H9 (cell line): ENCODE measurements at regions not wholly inside any gene's neighbourhood (a gene's known extent, or its start where the extent isn't known, plus 50 kb on each side); places are given as distances from the start of the nearest gene placed in this dataset.

Source experiments
- DNase-seq: peaks from one replicate; pipeline ENCODE4 v3.0.0-alpha.2; 2017
- H2AFZ ChIP-seq: one replicate; pipeline ENCODE4 v1.6.1; 2013; ENCODE audit warnings: mild to moderate bottlenecking, low read length, control low read depth, moderate library complexity
- H2AK5ac ChIP-seq: 2 replicates; pipeline ENCODE4 v1.6.1; 2013; ENCODE audit warnings: low read length, control low read depth, mixed read lengths; ENCODE audit not compliant: insufficient read length
- H2BK120ac ChIP-seq: one replicate; pipeline ENCODE4 v1.6.1; 2013; ENCODE audit warnings: low read depth, mild to moderate bottlenecking, low read length, control low read depth, inconsistent platforms; ENCODE audit not compliant: poor library complexity, severe bottlenecking
- H2BK12ac ChIP-seq: 2 replicates; pipeline ENCODE4 v1.6.1; 2013; ENCODE audit warnings: low read length, control low read depth, mixed read lengths, low read depth; ENCODE audit not compliant: insufficient read length
- H2BK15ac ChIP-seq: 2 replicates; pipeline ENCODE4 v1.6.1; 2013; ENCODE audit warnings: low read depth, low read length, control low read depth
- H2BK20ac ChIP-seq: one replicate; pipeline ENCODE4 v1.6.1; 2013; ENCODE audit warnings: low read depth, mild to moderate bottlenecking, low read length, control low read depth, inconsistent platforms; ENCODE audit not compliant: poor library complexity, severe bottlenecking
- H2BK5ac ChIP-seq: 2 replicates; pipeline ENCODE4 v1.6.1; 2013; ENCODE audit warnings: low read length, control low read depth, mixed read lengths; ENCODE audit not compliant: insufficient read length
- H3K14ac ChIP-seq: 2 replicates; pipeline ENCODE4 v1.6.1; 2013; ENCODE audit warnings: low read length, control low read depth; ENCODE audit not compliant: insufficient read depth
- H3K18ac ChIP-seq: 2 replicates; pipeline ENCODE4 v1.6.1; 2013; ENCODE audit warnings: low read depth, mild to moderate bottlenecking, mixed read lengths, low read length, control low read depth; ENCODE audit not compliant: insufficient read length
- H3K23ac ChIP-seq: 2 replicates; pipeline ENCODE4 v1.6.1; 2013; ENCODE audit warnings: low read length, control low read depth, mixed read lengths, low read depth; ENCODE audit not compliant: insufficient read length
- H3K23me2 ChIP-seq: 2 replicates; pipeline ENCODE4 v1.6.1; 2013; ENCODE audit warnings: low read depth, mild to moderate bottlenecking, mixed read lengths, low read length, control low read depth; ENCODE audit not compliant: insufficient read length, poor library complexity, severe bottlenecking
- H3K27ac ChIP-seq: 2 replicates; pipeline ENCODE4 v1.5.1; 2013; ENCODE audit warnings: low read length, control low read depth, mixed read lengths, low read depth; ENCODE audit not compliant: insufficient read length
- H3K27me3 ChIP-seq: 2 replicates; pipeline ENCODE4 v1.6.1; 2013; ENCODE audit warnings: low read length, control low read depth, inconsistent platforms; ENCODE audit not compliant: insufficient read depth
- H3K4ac ChIP-seq: 2 replicates; pipeline ENCODE4 v1.6.1; 2013; ENCODE audit warnings: low read depth, mild to moderate bottlenecking, control low read depth, inconsistent platforms, low read length, moderate library complexity
- H3K4me1 ChIP-seq: 2 replicates; pipeline ENCODE4 v1.6.1; 2013; ENCODE audit warnings: low read length, control low read depth, inconsistent platforms; ENCODE audit not compliant: insufficient read depth
- H3K4me2 ChIP-seq: 2 replicates; pipeline ENCODE4 v1.6.1; 2013; ENCODE audit warnings: low read length, control low read depth, mixed read lengths; ENCODE audit not compliant: insufficient read length, insufficient read depth
- H3K56ac ChIP-seq: 2 replicates; pipeline ENCODE4 v1.6.1; 2013; ENCODE audit warnings: low read depth, mild to moderate bottlenecking, mixed read lengths, low read length, control low read depth; ENCODE audit not compliant: insufficient read length
- H3K79me1 ChIP-seq: 2 replicates; pipeline ENCODE4 v1.6.1; 2013; ENCODE audit warnings: low read depth, mild to moderate bottlenecking, moderate library complexity, low read length, control low read depth, inconsistent platforms; ENCODE audit not compliant: insufficient read depth, poor library complexity, severe bottlenecking
- H3K79me2 ChIP-seq: 2 replicates; pipeline ENCODE4 v1.6.1; 2013; ENCODE audit warnings: low read length, control low read depth, inconsistent platforms; ENCODE audit not compliant: insufficient read depth
- H3K9ac ChIP-seq: 2 replicates; pipeline ENCODE4 v1.6.1; 2013; ENCODE audit warnings: low read length, control low read depth, mixed read lengths; ENCODE audit not compliant: insufficient read length; ENCODE audit errors: extremely low read depth
- H3K9me3 ChIP-seq: one replicate; pipeline ENCODE4 v1.6.1; 2013; ENCODE audit warnings: low read depth, low read length, inconsistent platforms; ENCODE audit not compliant: control insufficient read depth
- H3T11ph ChIP-seq: one replicate; pipeline ENCODE4 v1.6.1; 2013; ENCODE audit warnings: mild to moderate bottlenecking, low read length, control low read depth, inconsistent platforms
- H4K20me1 ChIP-seq: one replicate; pipeline ENCODE4 v1.6.1; 2013; ENCODE audit not compliant: control insufficient read depth, insufficient read length, insufficient read depth
- H4K5ac ChIP-seq: 2 replicates; pipeline ENCODE4 v1.6.1; 2013; ENCODE audit warnings: low read depth, mild to moderate bottlenecking, mixed read lengths, low read length, control low read depth; ENCODE audit not compliant: insufficient read length
- H4K8ac ChIP-seq: replicated peaks from 2 replicates; pipeline ENCODE4 v1.6.1; 2013; ENCODE audit warnings: low read length, control low read depth, mixed read lengths, low read depth; ENCODE audit not compliant: insufficient read length
- H4K91ac ChIP-seq: 2 replicates; pipeline ENCODE4 v1.6.1; 2013; ENCODE audit warnings: low read depth, mild to moderate bottlenecking, moderate library complexity, mixed read lengths, low read length, control low read depth; ENCODE audit not compliant: insufficient read length
- H3K27ac Mint-ChIP-seq, 3 experiments: 2 replicates in 2 of 3; 3 replicates in 1 of 3; pipeline ENCODE4 v1.8.0; 2020 to 2021; ENCODE audit warnings: mixed read lengths in 3 of 3, mild to moderate bottlenecking in 1 of 3, moderate library complexity in 1 of 3
- H3K27me3 Mint-ChIP-seq: 2 replicates; pipeline ENCODE4 v1.8.0; 2021; ENCODE audit warnings: low read depth, mild to moderate bottlenecking, moderate library complexity, mixed read lengths
- H3K36me3 Mint-ChIP-seq, 3 experiments: 2 replicates in 2 of 3; 3 replicates in 1 of 3; pipeline ENCODE4 v1.8.0; 2020 to 2021; ENCODE audit warnings: low read depth in 3 of 3, mixed read lengths in 3 of 3; ENCODE audit not compliant: insufficient read depth in 1 of 3
- H3K4me1 Mint-ChIP-seq, 2 experiments: 2 replicates each; pipeline ENCODE4 v1.8.0; 2020; ENCODE audit warnings: mixed read lengths in 2 of 2
- H3K4me3 Mint-ChIP-seq, 2 experiments: 2 replicates in 1 of 2; 3 replicates in 1 of 2; pipeline ENCODE4 v1.8.0; 2020 to 2021; ENCODE audit warnings: mild to moderate bottlenecking in 2 of 2, mixed read lengths in 2 of 2, moderate library complexity in 1 of 2
- H3K9me3 Mint-ChIP-seq, 2 experiments: 2 replicates in 1 of 2; 3 replicates in 1 of 2; pipeline ENCODE4 v1.8.0; 2020; ENCODE audit warnings: mild to moderate bottlenecking in 2 of 2, mixed read lengths in 2 of 2, moderate library complexity in 1 of 2
- WGBS: extraction: QIAGEN DNeasy Blood & Tissue Kit; methylation state at CpG from one replicate; pipeline ENCODE4 v1.1.7; 2013; ENCODE audit warnings: missing lambda C conversion rate, low lambda C conversion rate, mixed read lengths; ENCODE audit not compliant: insufficient read length; ENCODE audit errors: extremely low coverage; 5-methylcytosine and 5-hydroxymethylcytosine counted together
- TF ChIP-seq, protein P1 (sequence below): fragments of 200-600 bp; sonication (generic); conservative IDR thresholded peaks from 3 replicates; pipeline ENCODE4 v1.8.0; 2021; ENCODE audit warnings: antibody characterized with exemption, mild to moderate bottlenecking

DNA sequence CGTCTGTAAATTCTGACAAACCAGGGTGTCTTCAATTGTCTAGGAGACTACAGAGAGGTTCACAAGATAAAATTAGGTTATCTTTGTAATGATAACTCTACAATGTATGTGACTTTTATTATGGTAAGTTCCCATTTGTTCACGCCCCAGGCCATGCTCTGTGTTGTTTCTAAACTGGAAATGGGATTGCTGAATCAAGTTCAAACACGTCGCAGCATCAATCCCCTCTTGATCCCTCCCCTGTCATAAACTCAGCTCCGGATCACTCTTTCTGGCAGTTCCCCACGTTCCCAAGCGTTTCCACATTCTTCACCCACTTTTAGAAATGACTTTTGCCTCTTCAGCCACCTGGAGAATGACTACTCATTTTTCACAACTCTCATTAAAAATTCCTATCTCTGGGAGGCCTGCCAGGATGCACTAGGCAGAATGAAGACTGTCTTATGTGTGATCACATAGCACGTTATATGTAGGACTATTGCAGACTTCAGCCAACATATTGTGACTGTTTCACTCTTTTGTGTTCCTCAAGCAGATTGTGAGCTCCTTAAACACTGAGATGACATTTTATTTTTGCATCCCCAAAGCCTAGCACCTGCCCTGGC is 1124.2 kb upstream of the WWC1 start:
- no peak overlapping the region for H4K8ac ChIP-seq
- H2BK120ac ChIP-seq, result no peak overlapping the region
- H4K20me1 ChIP-seq, result no peaks in the 10 kb centered on the region
- H2BK15ac ChIP-seq, result no peak overlapping the region
- H3K4ac ChIP-seq, result no peak overlapping the region
- Mint-ChIP-seq H3K36me3 (no peaks in the 10 kb centered on the region), H3K4me3 (no peak overlapping the region), H3K27me3 (no peaks in the 10 kb centered on the region), H3K9me3 (no peaks in the 10 kb centered on the region), H3K4me1 (peaks cover 11 to 16% of the 10 kb centered on the region in 2 experiments), H3K27ac (no peak overlapping the region; a peak in 1 of 7 replicates)
- H3K27me3 ChIP-seq, result no peaks in the 10 kb centered on the region
- H2BK5ac ChIP-seq, result no peak overlapping the region
- TF ChIP-seq, protein P1, sequence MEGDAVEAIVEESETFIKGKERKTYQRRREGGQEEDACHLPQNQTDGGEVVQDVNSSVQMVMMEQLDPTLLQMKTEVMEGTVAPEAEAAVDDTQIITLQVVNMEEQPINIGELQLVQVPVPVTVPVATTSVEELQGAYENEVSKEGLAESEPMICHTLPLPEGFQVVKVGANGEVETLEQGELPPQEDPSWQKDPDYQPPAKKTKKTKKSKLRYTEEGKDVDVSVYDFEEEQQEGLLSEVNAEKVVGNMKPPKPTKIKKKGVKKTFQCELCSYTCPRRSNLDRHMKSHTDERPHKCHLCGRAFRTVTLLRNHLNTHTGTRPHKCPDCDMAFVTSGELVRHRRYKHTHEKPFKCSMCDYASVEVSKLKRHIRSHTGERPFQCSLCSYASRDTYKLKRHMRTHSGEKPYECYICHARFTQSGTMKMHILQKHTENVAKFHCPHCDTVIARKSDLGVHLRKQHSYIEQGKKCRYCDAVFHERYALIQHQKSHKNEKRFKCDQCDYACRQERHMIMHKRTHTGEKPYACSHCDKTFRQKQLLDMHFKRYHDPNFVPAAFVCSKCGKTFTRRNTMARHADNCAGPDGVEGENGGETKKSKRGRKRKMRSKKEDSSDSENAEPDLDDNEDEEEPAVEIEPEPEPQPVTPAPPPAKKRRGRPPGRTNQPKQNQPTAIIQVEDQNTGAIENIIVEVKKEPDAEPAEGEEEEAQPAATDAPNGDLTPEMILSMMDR, result no peak
- WGBS, result no CpG with 5 or more reads among the region's 8 CpGs
- H2BK12ac ChIP-seq, result no peak overlapping the region
- no peak overlapping the region for H3K4me2 ChIP-seq
- H3K79me1 ChIP-seq, result no peaks in the 10 kb centered on the region
- H4K5ac ChIP-seq, result no peak overlapping the region
- H3K56ac ChIP-seq, result no peak overlapping the region
- no peak overlapping the region for H2AFZ ChIP-seq
- H3K23me2 ChIP-seq, result no peaks in the 10 kb centered on the region
- H3K9ac ChIP-seq, result no peak overlapping the region
- H3K27ac ChIP-seq, result no peak overlapping the region
- no peaks in the 10 kb centered on the region for H3K79me2 ChIP-seq
- no peak overlapping the region for H2BK20ac ChIP-seq
- H4K91ac ChIP-seq, result no peak overlapping the region
- DNase-seq, result no peak
- no peaks in the 10 kb centered on the region; the same call in 1 of the 2 replicates for H3K4me1 ChIP-seq
- H2AK5ac ChIP-seq, result no peak overlapping the region
- H3K14ac ChIP-seq, result no peak overlapping the region
- no peak overlapping the region for H3T11ph ChIP-seq
- H3K23ac ChIP-seq, result no peak overlapping the region
- no peaks in the 10 kb centered on the region for H3K9me3 ChIP-seq
- H3K18ac ChIP-seq, result no peak overlapping the region
